ENCODE measurements at regions not wholly inside any gene's neighbourhood (a gene's known extent, or its start where the extent isn't known, plus 50 kb on each side); places are given as distances from the start of the nearest gene placed in this dataset.

DNA sequence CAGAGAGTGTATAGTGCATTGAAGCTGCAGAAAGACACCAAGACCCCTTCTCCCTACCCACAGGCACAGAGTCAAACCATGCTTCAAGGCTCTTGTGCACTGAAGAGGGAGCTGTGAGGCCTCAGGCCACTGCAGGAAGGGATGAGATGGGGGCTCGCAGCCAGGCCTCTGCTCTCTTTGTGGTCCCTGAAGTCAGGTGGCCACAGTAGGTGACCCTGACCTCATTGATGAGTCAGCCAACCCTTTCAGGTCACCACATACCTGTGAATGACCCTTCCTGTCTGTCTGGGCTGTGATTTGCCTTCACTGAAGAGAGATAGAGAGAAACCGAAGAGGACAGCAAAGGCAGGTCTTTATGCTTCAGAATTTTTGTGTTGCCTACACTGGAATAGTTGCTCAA is 372.1 kb downstream of the ACTL7B start:
- Mint-ChIP-seq H3K4me1 (no peaks in the 10 kb centered on the region), H3K4me3 (no peak overlapping the region), H3K36me3 (no peaks in the 10 kb centered on the region), H3K27ac (no peak overlapping the region), H3K27me3 (no peaks in the 10 kb centered on the region), H3K9me3 (peaks cover 0 to 10% (median 3%) of the 10 kb centered on the region in 3 donors)
- no peak overlapping the region for H3K4me3 ChIP-seq (ENCODE audit: control insufficient read depth in 1 of 2, extremely low read depth in 1 of 2, low read length in 1 of 2)
- 79% methylated on average over 2 of the region's 2 CpGs for WGBS (ENCODE audit: insufficient coverage)
- no peaks in the 10 kb centered on the region for H3K4me1 ChIP-seq (ENCODE audit: control insufficient read depth in 1 of 2, extremely low read depth in 1 of 2, insufficient read depth in 2 of 2, low read length in 2 of 2)
- CTCF ChIA-PET: no interaction called here
- ATAC-seq (replicated peaks in 1 of 4) (no peak), DNase-seq (no peak)
- no peaks in the 10 kb centered on the region for H3K9me3 ChIP-seq
- POLR2A ChIA-PET: no interaction called here
- no peak overlapping the region for H3K27ac ChIP-seq (ENCODE audit: low read length)
- no peaks in the 10 kb centered on the region for H3K36me3 ChIP-seq (ENCODE audit: control insufficient read depth in 2 of 2, extremely low read depth in 1 of 2, insufficient read depth in 1 of 2, low read length in 1 of 2)
- H3K27me3 ChIP-seq (replicated peaks in 1 of 2; ENCODE audit: control insufficient read depth in 2 of 2, extremely low read depth in 1 of 2, insufficient read depth in 2 of 2, low read length in 1 of 2): no peaks in the 10 kb centered on the region

DNA sequence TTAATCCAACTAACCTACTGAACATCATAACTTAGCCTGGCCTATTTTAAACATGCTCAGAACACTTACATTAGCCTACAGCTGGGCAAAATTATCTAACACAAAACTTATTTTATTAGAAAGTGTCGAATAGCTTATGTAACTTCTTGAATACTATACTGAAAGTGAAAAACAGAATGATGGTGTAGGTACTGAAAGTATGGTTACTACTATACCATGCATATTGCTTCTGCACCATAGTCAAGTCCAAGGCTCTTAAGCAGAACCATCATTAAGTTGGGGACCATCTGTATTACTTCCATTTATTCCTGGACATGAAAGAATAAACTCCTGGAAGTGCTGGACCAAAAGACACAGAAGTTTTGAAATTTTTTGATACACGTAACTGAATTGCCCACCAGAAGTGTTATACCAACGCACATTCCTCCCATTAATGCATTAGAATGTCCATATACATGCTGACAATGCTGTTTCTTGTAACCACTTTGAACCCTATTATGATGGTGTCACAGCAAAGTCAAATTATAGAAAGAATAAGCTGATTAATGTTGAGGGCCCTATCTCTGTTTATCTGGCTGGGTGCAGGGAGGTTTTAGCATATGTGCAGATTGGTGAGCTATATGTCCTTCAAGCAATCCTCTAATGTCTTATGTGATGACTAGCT is 375.7 kb downstream of the ACTL7B start:
- Histone ChIP-seq H3K27me3 (replicated peaks in 1 of 2; ENCODE audit: control insufficient read depth in 2 of 2, extremely low read depth in 1 of 2, insufficient read depth in 2 of 2, low read length in 1 of 2) (no peaks in the 10 kb centered on the region), H3K36me3 (ENCODE audit: control insufficient read depth in 2 of 2, extremely low read depth in 1 of 2, insufficient read depth in 1 of 2, low read length in 1 of 2) (no peaks in the 10 kb centered on the region), H3K27ac (ENCODE audit: low read length) (no peak overlapping the region), H3K4me3 (ENCODE audit: control insufficient read depth in 1 of 2, extremely low read depth in 1 of 2, low read length in 1 of 2) (no peak overlapping the region), H3K9me3 (no peaks in the 10 kb centered on the region), H3K4me1 (ENCODE audit: control insufficient read depth in 1 of 2, extremely low read depth in 1 of 2, insufficient read depth in 2 of 2, low read length in 2 of 2) (no peaks in the 10 kb centered on the region)
- no peak overlapping the region for H3K27ac Mint-ChIP-seq
- H3K4me1 Mint-ChIP-seq: no peaks in the 10 kb centered on the region
- no CpG with 5 or more reads among the region's 3 CpGs for WGBS (ENCODE audit: insufficient coverage)
- H3K27me3 Mint-ChIP-seq: no peaks in the 10 kb centered on the region
- H3K36me3 Mint-ChIP-seq: no peaks in the 10 kb centered on the region
- ATAC-seq (replicated peaks in 1 of 4) (no peak), DNase-seq (no peak)
- ChIA-PET CTCF (no interaction called here), POLR2A (no interaction called here)
- peaks cover 0 to 7% (median 0%) of the 10 kb centered on the region in 3 donors for H3K9me3 Mint-ChIP-seq
- H3K4me3 Mint-ChIP-seq: no peak overlapping the region

DNA sequence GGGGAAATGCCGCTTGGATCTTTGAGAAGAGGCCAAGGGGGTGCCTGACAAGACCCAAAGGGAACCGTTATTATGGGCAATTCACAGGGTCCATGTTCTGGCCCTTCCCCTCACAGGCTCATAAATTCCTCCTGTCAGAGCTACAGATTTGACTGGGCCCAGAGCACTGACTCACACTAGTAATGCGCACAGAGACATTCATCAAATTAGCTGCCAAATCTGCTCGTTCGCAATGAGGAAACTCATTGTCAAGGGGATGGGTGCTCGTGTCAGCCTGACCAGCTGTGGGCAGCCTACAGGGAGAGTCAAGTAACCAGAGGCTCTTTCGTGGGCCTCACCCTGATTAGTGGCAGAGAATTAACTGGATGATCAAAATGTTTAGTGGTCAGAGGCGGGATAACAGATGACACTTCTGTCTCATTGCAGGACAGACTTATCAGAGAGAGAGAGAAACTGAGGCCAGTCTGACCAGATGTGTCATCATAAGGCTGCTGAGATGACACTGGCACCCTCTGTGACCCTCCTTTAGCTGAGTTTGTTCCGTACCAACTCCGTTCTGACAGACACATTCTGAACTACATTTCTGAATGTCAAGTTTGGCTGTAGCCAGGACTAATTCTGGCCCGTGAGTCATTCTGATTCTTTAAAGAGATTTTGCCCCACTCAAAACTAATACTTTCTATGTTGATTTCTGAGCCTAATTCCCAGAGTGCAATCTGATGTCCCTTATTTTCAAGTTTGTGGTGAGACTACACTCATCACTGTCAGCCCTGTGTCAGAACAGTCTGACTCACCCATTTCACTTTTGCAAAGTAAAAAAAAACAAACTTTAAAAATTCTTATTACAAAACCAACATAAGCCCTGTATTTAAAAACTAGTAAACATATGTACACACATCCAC is 377.1 kb downstream of the ACTL7B start:
- Histone ChIP-seq H3K9me3 (no peaks in the 10 kb centered on the region), H3K27me3 (replicated peaks in 1 of 2; ENCODE audit: control insufficient read depth in 2 of 2, extremely low read depth in 1 of 2, insufficient read depth in 2 of 2, low read length in 1 of 2) (no peaks in the 10 kb centered on the region), H3K4me1 (ENCODE audit: control insufficient read depth in 1 of 2, extremely low read depth in 1 of 2, insufficient read depth in 2 of 2, low read length in 2 of 2) (no peaks in the 10 kb centered on the region), H3K4me3 (ENCODE audit: control insufficient read depth in 1 of 2, extremely low read depth in 1 of 2, low read length in 1 of 2) (no peak overlapping the region), H3K36me3 (ENCODE audit: control insufficient read depth in 2 of 2, extremely low read depth in 1 of 2, insufficient read depth in 1 of 2, low read length in 1 of 2) (no peaks in the 10 kb centered on the region), H3K27ac (ENCODE audit: low read length) (no peak overlapping the region)
- Mint-ChIP-seq H3K27me3 (no peaks in the 10 kb centered on the region), H3K36me3 (no peaks in the 10 kb centered on the region), H3K27ac (no peak overlapping the region), H3K4me3 (no peak overlapping the region), H3K4me1 (no peaks in the 10 kb centered on the region), H3K9me3 (peaks cover 0 to 7% (median 2%) of the 10 kb centered on the region in 3 donors)
- DNase-seq (no peak), ATAC-seq (replicated peaks in 1 of 4) (no peak)
- 68% methylated on average over 11 of the region's 11 CpGs for WGBS (ENCODE audit: insufficient coverage)
- ChIA-PET CTCF (no interaction called here), POLR2A (no interaction called here)

DNA sequence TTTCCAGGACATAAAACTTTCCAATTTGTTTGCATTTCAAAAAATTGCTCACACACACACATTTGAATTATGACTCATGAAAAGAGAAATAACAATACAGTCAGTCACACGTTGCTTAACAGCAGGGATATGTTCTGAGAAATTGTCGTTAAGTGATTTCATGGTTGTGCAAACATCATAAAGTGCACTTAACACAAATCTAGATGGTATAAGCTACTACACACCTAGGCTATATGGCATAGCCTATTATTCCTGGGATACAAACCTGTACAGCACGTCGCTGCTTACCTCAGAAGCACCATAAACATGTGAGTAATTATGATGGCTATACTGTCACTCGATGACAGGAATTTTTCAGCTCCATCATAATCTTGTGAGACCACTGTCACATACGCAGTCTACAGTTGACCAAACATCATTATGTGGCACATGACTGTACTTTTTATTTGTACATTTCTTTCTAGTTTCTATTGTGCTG is 378.2 kb downstream of the ACTL7B start:
- no CpG with 5 or more reads among the region's 6 CpGs for WGBS (ENCODE audit: insufficient coverage)
- Histone ChIP-seq H3K36me3 (ENCODE audit: control insufficient read depth in 2 of 2, extremely low read depth in 1 of 2, insufficient read depth in 1 of 2, low read length in 1 of 2) (no peaks in the 10 kb centered on the region), H3K9me3 (no peaks in the 10 kb centered on the region), H3K27ac (ENCODE audit: low read length) (no peak overlapping the region), H3K4me3 (ENCODE audit: control insufficient read depth in 1 of 2, extremely low read depth in 1 of 2, low read length in 1 of 2) (no peak overlapping the region), H3K4me1 (ENCODE audit: control insufficient read depth in 1 of 2, extremely low read depth in 1 of 2, insufficient read depth in 2 of 2, low read length in 2 of 2) (no peaks in the 10 kb centered on the region), H3K27me3 (replicated peaks in 1 of 2; ENCODE audit: control insufficient read depth in 2 of 2, extremely low read depth in 1 of 2, insufficient read depth in 2 of 2, low read length in 1 of 2) (no peaks in the 10 kb centered on the region)
- Mint-ChIP-seq H3K4me1 (no peaks in the 10 kb centered on the region), H3K27me3 (no peaks in the 10 kb centered on the region), H3K4me3 (no peak overlapping the region), H3K36me3 (no peaks in the 10 kb centered on the region), H3K9me3 (peaks cover 0 to 2% (median 0%) of the 10 kb centered on the region in 3 donors), H3K27ac (no peak overlapping the region)
- ChIA-PET POLR2A (no interaction called here), CTCF (no interaction called here)
- ATAC-seq (replicated peaks in 1 of 4): no peak
- DNase-seq: no peak

DNA sequence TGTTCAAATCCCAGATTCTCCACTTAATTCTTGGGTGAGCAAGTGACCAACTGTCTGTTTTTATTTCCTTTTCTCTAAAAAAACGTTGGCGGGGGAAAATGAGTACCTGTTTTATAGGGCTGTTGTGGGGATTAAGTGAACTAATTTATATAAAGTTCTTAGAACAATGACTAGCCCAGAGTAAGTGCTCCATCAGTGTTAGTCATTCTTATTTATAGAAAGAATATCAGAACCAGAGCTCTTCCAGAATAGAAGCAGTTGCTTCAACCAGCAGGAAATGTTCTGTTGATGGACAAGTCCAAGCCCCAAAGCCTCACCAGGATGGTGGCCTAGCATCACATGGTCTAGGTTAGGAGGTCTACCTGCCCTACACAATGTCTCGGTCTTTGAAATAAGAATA is 379.2 kb downstream of the ACTL7B start:
- DNase-seq (no peak), ATAC-seq (replicated peaks in 1 of 4) (no peak)
- Mint-ChIP-seq H3K27ac (no peak overlapping the region), H3K9me3 (peaks cover 0 to 2% (median 0%) of the 10 kb centered on the region in 3 donors), H3K36me3 (no peaks in the 10 kb centered on the region), H3K4me3 (no peak overlapping the region), H3K4me1 (no peaks in the 10 kb centered on the region), H3K27me3 (no peaks in the 10 kb centered on the region)
- ChIA-PET CTCF (no interaction called here), POLR2A (no interaction called here)
- no peaks in the 10 kb centered on the region for H3K9me3 ChIP-seq
- no CpG with 5 or more reads among the region's 3 CpGs for WGBS (ENCODE audit: insufficient coverage)
- no peak overlapping the region for H3K4me3 ChIP-seq (ENCODE audit: control insufficient read depth in 1 of 2, extremely low read depth in 1 of 2, low read length in 1 of 2)
- H3K27me3 ChIP-seq (replicated peaks in 1 of 2; ENCODE audit: control insufficient read depth in 2 of 2, extremely low read depth in 1 of 2, insufficient read depth in 2 of 2, low read length in 1 of 2): no peaks in the 10 kb centered on the region
- no peaks in the 10 kb centered on the region for H3K4me1 ChIP-seq (ENCODE audit: control insufficient read depth in 1 of 2, extremely low read depth in 1 of 2, insufficient read depth in 2 of 2, low read length in 2 of 2)
- no peaks in the 10 kb centered on the region for H3K36me3 ChIP-seq (ENCODE audit: control insufficient read depth in 2 of 2, extremely low read depth in 1 of 2, insufficient read depth in 1 of 2, low read length in 1 of 2)
- no peak overlapping the region for H3K27ac ChIP-seq (ENCODE audit: low read length)

DNA sequence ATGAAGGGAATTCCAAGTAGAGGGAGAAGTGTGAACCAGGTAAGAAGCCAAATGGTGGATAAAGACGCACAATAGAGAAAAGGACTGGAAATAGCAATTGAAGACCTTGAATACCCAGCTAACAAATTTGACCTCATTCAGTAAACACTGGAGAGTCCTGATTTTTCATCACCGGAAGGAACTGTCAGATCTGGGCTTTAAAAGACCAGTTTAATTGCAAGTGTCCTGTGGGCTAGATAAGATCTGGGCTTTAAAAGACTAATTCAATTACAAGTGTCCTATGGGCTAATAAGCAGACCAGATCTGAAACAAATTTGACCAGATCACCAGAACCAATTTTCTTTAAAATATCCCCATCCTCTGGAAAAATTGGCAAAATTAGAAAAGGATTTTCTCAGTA is 380.0 kb downstream of the ACTL7B start:
- H3K4me1 Mint-ChIP-seq: no peaks in the 10 kb centered on the region
- Histone ChIP-seq H3K27ac (ENCODE audit: low read length) (no peak overlapping the region), H3K36me3 (ENCODE audit: control insufficient read depth in 2 of 2, extremely low read depth in 1 of 2, insufficient read depth in 1 of 2, low read length in 1 of 2) (no peaks in the 10 kb centered on the region), H3K4me1 (ENCODE audit: control insufficient read depth in 1 of 2, extremely low read depth in 1 of 2, insufficient read depth in 2 of 2, low read length in 2 of 2) (no peaks in the 10 kb centered on the region), H3K27me3 (replicated peaks in 1 of 2; ENCODE audit: control insufficient read depth in 2 of 2, extremely low read depth in 1 of 2, insufficient read depth in 2 of 2, low read length in 1 of 2) (no peaks in the 10 kb centered on the region), H3K4me3 (ENCODE audit: control insufficient read depth in 1 of 2, extremely low read depth in 1 of 2, low read length in 1 of 2) (no peak overlapping the region), H3K9me3 (no peaks in the 10 kb centered on the region)
- no peaks in the 10 kb centered on the region for H3K36me3 Mint-ChIP-seq
- no peak overlapping the region for H3K4me3 Mint-ChIP-seq
- DNase-seq: no peak
- ChIA-PET CTCF (interaction anchor here in 1 of 2 donors (0.7 kb wide), 1 partner anchor 11 kb away, joined by 4 read pairs; no protein-coding TSS in a partner anchor), POLR2A (no interaction called here)
- H3K9me3 Mint-ChIP-seq: peaks cover 0 to 2% (median 0%) of the 10 kb centered on the region in 3 donors
- no peak overlapping the region for H3K27ac Mint-ChIP-seq
- no peaks in the 10 kb centered on the region for H3K27me3 Mint-ChIP-seq
- no CpG with 5 or more reads among the region's 2 CpGs for WGBS (ENCODE audit: insufficient coverage)
- ATAC-seq (replicated peaks in 1 of 4): no peak
